ENCODE measurements at regions not wholly inside any gene's neighbourhood (a gene's known extent, or its start where the extent isn't known, plus 50 kb on each side); places are given as distances from the start of the nearest gene placed in this dataset.

GRCh38 chr14:66001356-66001755 is 484.8 kb upstream of the CCDC196 start:
- TF ChIP-seq CTCF (IDR thresholded peaks at IDR 0.05) (no peak), ZFX (IDR thresholded peaks at IDR 0.05; ENCODE audit: borderline replicate concordance) (no peak)

Measured in 22Rv1 (cell line).